HG02571 (cell line): ENCODE measurements at regions not wholly inside any gene's neighbourhood (a gene's known extent, or its start where the extent isn't known, plus 50 kb on each side); places are given as distances from the start of the nearest gene placed in this dataset.

Experiments used
- ATAC-seq: cut with Tn5 transposase; IDR thresholded peaks from one replicate; pipeline ENCODE4 v1.9.1; 2021; ENCODE audit warnings: mild to moderate bottlenecking, moderate library complexity; ENCODE audit not compliant: unreplicated experiment

DNA sequence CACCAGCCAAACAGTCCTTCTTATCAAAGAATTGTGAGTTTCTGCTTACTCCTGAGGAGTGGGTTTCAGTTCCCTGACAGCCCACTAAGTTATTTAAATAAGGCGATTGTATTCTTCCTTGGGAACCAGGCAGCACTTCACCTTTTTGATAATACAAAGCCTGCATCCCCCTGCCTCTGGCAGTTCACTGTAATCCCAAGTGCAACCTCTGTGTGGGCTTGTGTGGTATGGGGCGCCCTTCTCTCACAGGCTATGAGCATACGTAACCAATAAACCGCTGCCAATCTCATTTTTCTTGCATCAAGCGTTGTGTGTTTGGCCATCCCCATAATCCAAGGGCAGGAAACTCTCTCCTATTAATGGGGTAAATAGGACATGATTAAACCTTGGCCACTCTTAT is 1025.6 kb downstream of the NSUN3 start:
- ATAC-seq = no peak

DNA sequence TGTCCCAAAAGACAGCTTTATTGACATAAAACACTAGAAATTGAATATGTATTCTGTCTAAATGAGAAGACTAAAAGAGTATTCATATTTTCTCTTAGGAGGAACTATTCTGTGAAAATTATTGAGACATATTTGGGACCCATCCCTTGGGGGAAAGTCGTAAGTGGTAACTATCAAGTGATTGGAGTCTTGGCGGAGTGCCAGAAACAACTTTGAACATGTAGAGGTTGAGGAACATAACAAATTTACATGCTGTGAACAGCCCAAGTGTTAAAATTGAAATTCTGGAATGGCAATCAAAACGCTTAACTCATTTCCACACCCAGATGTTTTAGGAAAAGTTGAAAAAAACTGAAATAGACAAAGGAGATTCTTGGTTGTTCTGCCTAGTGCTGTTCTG is 1034.6 kb downstream of the NSUN3 start:
- no peak for ATAC-seq

DNA sequence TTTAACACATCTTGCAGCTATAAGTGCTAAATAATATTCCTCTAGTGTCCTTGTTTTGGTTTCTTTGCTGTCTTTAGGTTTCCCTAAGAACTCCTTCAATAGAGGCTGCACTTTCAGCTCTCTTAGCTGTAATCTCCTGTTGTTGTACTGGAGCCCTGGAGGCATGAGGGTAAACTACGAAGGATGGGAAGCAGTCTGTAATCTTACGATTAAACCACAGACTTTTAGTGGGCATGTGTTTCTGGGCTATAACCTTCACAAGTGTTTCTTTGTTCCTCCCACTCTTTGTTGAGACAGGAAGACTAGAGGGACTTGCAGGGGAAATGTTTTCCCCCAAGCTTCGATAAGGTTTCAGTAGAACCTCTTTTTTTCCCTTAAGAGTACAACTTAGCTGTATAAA is 1058.1 kb downstream of the NSUN3 start:
- ATAC-seq = no peak

DNA sequence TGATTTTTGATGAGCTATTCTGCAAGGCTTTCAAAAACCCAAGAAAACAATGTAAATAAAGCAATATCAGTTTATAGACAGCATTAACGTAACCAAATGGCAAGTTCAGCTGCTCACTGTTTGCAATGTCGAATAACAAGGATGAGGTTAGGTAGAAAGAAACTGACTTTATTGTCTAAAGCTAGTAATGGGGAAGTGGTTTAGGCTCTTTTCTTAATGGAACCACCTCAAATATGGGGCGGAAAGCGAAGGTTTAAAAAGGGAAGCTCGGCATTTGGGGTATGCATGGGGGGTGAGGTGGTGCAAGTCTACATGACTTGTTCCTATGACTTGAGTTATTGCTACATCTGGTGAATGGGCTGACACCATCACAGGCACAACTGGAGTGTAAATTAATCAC is 1060.2 kb downstream of the NSUN3 start:
- ATAC-seq = no peak

DNA sequence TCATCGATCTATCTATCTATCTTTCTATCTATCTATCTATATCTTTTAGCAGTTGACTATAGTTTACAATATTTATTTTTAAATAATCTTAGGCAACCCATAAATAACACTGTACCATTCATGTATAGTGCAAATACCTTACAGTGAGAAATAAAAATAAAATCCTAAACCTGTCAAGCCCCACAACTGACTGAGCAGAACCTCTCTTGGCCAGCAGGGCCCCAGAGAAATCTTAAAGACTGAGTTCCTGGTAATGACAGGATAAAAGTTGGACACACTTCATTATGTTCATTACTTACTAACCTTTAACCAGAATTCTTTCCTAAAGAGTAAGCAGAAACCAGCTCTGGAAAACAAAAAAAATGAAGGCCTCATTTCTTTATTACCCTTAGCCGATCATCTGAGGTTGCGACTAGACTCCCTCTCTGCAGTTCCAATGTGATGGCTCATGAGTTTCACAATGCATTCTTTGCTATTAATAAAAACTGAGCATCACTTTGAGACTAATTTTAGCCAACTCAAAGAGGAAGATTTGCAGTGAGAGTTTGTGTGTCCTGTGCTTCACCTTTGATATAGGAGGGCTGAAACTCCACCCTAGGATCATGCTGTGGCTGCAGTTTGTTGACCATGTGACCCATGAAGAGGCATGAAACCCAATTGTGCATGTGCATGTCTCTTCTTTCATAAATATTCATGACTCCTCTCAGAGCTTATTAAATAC is 1072.0 kb downstream of the NSUN3 start:
- no peak for ATAC-seq

DNA sequence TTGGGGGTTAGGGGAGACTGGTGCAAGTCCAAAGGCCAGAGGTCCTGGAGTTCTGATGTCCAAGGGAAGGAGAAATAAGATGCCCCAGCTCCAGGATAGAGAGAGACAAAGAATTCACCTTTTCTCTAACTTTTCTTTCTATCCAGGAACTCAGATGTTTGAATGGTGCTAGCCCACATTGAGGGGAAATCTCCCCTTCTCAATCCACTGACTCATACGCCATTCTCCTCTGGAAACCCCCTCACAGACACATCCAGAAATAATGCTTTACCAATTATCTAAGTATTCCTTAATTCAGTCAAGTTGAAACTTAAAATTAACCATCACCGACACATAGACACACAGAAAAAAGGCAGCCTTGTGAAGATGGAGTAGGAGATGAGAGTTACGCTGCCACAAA is 1085.2 kb downstream of the NSUN3 start:
- no peak for ATAC-seq

DNA sequence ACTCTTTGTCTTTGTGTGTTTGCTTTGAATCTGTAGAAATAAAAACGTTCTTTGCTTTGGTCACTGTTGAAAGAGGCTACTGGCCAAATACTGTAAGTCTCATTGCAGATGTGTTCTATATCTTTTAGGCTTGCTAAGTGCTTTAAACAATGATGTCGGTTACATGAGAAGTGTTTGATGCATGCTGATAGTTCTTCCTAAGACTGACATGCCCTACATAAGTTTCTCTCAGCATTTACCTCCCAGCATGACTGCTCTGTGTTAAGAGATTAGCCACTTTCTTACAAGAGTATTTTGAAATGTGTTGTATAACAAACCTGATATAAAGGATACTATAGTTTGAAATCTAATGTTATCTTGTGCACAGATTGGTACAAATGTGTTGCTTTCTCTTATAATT is 1088.7 kb downstream of the NSUN3 start:
- no peak for ATAC-seq

DNA sequence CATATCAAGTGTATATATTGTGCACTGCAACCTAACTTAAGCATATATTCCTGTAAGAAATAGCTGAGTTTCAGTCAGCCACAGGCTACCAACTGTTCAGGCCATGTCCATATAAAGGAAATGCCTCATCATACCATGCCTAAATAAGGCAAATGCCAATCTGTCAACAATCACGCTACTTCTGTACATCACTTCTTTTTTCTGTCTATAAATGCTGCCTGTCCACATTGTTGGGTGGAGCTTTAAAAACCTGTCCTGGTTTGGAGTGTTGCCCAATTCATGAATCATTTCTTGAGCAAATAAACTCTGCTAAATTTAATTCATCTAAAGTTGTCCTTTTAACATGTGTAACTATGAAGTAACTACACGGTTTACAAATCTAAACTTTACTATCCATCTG is 1091.9 kb downstream of the NSUN3 start:
- ATAC-seq = no peak

DNA sequence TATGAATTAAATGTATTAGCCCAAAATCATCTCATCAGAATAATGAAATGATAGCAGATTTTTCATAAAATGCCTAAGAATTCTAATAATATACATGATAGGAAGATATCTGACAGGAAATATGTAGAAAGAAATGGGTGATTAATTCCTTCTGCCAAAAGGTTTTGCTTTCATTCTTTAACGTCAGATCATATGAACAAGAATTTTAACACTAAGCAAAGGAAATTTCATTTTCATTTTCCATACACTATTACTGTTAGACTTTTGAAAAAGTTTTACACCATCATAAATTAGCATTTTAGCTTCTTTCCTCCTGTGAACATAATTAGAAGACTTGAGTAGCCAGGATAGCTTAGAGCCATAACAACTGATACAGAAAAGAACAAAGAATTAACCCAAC is 1099.9 kb downstream of the NSUN3 start:
- ATAC-seq = no peak

DNA sequence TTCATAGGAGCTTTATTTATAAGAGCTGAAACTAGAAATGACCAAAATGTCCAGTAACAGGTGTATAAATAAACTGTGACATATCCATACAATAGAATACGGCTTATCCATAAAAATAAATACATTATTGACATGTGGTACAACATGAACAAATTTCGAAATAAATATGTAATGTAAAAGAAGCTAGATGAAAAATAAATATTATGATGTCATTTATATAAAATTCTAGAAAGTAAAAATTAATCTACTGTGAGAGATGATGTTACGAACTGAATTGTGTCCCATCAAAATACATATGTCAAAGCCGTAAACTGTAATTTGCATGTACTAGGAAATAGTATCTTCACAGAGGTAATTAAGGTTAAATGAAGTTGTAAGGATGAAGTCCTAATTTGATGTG is 1104.9 kb downstream of the NSUN3 start:
- ATAC-seq = no peak

DNA sequence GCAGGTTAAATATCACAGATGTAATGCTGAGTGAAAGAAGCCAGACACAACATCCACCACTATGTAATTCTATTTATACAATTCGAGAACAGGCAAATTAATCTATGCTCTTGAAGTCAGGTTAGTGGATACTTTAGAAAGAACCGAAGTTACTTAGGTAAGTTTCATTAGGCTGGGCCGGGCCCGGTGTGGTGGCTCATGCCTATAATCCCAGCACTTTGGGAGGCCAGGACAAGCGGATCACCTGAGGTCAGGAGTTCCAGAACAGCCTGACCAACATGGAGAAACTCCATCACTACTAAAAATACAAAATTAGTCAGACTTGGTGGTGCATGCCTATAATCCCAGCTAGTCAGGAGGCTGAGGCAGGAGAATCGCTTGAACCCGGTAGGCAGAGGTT is 1105.7 kb downstream of the NSUN3 start:
- no peak for ATAC-seq

DNA sequence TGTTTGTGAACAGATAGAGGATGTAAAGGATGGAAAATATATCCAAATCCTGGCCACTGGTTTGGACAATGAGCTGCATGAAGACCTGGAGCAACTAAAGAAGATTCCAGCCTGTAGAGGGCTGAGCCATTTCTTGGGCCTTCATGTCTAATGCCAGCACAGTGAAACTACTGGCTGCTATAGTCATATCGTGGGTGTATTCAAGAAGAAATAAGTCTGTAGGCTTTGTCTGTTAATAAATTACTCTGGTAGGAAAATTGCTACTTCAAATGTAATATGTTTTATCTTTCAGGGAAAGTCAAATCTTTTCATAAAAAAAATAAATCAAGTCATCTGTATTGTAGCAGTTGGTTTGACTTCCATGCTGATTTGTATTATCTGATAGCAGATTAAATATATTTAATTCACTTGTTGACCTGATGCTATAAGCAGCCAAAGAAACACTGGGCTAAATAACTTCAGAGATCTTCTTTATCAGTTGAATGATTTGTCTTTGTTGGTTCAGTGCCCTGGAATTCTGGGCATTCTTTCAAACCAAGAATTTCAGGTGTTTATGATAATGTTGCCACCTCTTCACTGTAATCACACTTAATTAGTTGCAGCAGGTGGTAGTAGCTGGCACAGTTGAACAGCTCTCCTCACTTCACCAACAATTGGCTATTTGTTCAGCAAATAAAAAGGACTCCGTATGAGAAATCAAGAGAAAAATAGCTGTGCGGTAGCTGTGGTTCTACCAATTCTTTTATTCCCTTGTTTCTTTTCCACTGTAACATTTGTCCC is 1109.5 kb downstream of the NSUN3 start:
- ATAC-seq = no peak

DNA sequence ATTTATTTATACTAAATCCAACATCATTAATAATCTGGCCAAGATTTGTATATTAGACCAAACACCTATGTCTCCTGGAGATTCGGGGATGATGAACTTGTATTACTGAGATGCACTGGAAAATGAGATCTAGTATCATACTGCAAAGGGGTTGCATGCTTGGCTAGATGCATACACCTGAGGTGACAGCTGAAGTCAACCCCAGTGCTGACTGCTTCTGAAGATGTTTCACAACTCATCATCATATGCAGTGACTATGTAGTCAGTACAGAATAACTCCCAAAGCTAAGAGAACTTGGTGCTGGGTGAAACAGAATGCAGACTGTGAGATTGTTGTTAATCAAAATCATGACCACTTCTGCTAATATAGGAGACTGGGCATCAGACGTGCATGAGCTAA is 1114.2 kb downstream of the NSUN3 start:
- ATAC-seq = no peak

DNA sequence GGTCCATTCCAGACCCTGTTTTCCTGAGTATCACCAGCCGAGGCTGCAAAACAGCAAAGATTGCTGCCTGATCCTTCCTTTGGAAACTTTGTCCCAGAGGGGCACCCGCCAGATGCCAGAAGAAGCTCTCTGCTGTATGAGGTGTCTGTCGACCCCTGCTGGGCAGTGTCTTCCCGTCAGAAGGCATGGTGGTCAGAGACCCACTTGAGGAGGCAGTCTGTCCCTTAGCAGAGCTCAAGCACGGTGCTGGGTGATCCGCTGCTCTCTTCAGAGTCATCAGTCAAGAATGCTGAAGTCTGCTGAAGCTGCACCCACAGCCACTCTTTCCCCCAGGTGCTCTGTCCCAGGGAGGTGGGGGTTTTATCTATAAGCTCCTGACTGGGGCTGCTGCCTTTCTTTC is 1121.2 kb downstream of the NSUN3 start:
- ATAC-seq = no peak

DNA sequence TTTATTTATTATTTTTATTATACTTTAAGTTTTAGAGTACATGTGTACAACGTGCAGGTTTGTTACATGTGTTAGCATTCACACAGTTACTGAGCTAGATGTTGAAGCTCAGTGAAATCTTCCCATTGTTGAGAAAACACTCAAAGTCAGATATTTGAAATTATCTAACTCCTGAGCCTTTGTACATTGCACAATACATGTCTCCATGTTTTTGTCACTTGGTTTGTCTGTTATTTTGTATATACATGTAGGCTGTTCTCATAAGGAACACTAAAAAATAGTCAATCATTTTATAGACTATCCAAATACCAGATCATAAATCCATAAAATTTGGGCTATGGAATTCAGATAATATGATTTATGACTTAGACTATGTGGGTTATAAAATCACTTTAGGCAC is 1126.5 kb downstream of the NSUN3 start:
- ATAC-seq = no peak

DNA sequence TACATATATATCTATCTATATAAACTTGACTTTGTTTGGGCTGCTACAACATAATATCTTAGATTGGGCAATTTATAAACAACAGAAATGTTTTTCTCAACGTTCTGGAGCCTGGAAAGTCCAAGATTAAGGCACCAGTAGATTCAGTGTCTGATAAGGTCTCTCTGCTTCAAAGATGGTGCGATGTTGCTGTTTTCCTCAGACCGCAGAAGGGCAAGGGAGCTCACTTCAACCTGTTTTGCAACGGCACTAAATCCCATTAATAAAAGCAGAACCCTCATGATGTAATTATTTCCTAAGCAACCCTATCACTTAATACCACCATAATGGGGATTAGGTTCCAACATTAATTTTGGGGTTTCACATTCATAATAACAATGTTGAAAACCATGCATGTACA is 1134.8 kb downstream of the NSUN3 start:
- ATAC-seq = no peak

DNA sequence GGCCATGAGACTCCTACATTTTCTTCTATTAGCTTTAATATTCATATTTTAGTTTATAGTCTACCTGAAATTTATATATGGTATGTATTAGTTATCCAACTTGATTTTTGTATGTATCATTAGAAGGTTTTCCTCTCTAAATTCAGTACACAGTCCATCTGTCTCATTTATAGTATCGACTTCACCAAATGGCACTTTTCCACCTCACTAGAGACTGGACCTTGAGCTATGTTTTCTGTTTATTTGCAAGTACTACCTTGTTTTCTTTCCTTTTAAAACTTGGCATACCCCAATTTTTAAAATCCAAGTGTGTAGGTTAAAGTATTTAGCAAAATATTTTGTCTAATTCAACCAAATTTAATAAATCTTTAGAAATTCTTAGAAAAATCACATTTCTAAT is 1137.5 kb downstream of the NSUN3 start:
- ATAC-seq = no peak

DNA sequence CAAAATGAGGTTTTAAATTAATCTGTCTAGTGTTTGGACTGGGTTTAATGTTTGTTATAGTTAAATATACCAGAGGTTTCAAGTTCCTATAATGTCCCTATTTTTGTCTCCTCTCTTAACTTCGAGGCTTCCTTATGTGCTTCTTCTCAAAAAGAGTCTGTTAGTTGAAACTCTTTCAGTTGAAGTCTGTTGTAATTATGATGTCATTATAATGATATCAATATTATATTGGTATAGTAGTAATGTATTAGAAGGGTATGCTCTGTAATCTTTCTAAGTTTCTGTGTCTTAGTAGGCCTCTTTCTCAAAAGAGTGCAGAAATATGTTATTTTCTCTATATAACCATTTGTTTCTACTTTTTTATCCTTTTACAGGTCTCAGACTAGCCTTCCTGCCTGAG is 1148.0 kb downstream of the NSUN3 start:
- ATAC-seq = no peak

DNA sequence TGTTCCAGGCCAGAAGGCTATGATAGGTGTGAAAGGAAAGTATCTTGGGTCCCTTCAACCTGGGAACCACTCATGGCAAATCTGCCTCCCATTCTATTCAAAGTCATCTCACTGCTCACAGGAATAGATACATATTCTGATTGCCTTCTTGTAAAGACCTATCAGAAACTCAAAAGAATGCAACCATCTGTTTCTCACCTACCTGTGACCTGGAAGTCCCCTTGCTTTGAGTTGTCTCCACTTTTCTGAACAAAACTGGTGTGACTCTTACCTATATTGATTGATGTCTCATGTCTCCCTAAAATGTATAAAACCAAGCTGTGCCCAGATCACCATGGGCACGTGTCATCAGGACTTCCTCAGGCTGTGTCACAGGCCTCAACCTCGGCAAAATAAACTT is 1149.3 kb downstream of the NSUN3 start:
- no peak for ATAC-seq

DNA sequence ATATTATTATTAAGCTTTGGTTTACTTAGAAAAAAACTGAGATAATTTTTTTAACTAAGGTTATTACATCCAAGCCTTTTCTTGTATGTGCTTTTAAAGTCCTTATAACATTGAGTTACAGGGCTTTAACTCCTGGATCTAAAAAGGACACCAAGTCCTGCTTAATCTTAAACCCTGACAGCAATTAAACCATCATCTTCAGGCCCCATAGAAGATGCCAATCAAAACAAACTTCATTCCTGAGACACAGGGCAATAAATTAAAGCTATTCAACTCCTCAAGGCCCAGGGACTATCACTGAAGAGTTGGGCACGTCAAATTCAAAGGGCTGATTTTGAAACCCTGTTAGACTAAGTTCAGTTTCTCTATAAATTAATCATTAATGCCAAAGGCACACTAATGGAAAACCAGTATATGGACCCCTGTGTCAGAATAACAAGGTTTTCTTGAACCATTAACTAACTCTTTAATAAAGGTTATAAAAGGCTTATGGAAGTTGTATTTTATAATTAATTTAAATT is 1152.6 kb downstream of the NSUN3 start:
- no peak for ATAC-seq

DNA sequence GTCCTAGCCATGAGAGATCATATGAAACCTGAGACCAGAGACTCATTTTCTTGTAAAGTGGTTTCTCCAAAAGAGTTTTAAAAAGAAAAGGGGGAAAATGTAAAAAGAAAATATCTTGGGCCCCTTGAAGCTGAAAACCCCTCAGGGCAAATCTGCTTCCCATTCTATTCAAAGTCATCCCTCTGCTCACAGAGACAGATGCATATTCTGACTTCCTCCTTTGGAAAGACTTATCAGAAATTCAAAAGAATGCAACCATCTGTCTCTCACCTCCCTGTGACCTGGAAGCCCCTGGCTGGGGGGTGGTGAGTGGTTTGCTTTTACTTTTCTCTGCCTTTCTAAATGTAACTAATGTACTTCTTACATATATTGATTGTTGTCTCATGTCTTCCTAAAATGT is 1154.8 kb downstream of the NSUN3 start:
- no peak for ATAC-seq

DNA sequence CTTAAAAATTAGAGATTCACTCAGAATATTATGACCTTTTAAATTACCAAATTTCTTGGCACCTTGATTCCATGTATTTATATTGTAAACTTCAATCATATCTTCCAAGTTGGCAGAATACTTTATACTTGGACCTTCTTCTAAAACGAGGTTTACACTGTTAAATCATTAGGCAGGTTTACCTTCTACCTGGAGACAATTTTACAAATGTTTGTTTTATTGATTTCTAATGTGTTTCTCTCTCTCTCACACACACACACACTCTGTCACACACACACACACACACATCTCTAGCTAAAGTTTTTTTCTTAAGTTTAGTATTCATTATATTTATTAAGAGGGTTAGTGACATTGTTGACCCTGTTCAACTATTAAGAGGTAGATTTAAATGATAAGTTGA is 1155.6 kb downstream of the NSUN3 start:
- ATAC-seq = no peak
